Stomach (tissue), 8 donors: ENCODE measurements at regions not wholly inside any gene's neighbourhood (a gene's known extent, or its start where the extent isn't known, plus 50 kb on each side); places are given as distances from the start of the nearest gene placed in this dataset.
"Not testable (repeated sequence)": the region's sequence is repeated elsewhere in the genome, so short reads cannot be mapped to it uniquely, and the experiment has no call there.

ENCODE experiments used
- DNase-seq, 2 donors: peaks; one replicate each; pipeline versions ENCODE4 v3.0.0 to v3.0.0-alpha.2; 2013 to 2019
- H3K27ac ChIP-seq, 5 donors: fragments of 200-600 bp in 4 of 5; sonication (generic) in 4 of 5; one replicate each; pipeline ENCODE4 v1.5.1; 2013 to 2019; ENCODE audit warnings: mild to moderate bottlenecking in 1 of 5, moderate library complexity in 1 of 5
- H3K27me3 ChIP-seq, 3 donors: fragments of 200-600 bp; sonication (generic); one replicate each; pipeline ENCODE4 v1.5.1; 2017 to 2019; ENCODE audit warnings: mixed run types in 1 of 3
- H3K36me3 ChIP-seq, 4 donors: fragments of 200-600 bp; sonication (generic); 1 replicate in 3 of 4; 2 replicates in 1 of 4; pipeline ENCODE4 v1.5.1; 2016 to 2019
- H3K4me1 ChIP-seq, 4 donors: fragments of 200-600 bp; sonication (generic); one replicate each; pipeline ENCODE4 v1.5.1; 2016 to 2019
- H3K4me3 ChIP-seq, 4 donors: fragments of 200-600 bp; sonication (generic) in 3 of 4; one replicate each; pipeline ENCODE4 v1.5.1; 2016 to 2019; ENCODE audit warnings: mild to moderate bottlenecking in 1 of 4
- H3K9me3 ChIP-seq, 4 donors: fragments of 200-600 bp; sonication (generic); one replicate each; pipeline ENCODE4 v1.5.1; 2016 to 2019
- CTCF ChIP-seq, 7 experiments: fragments of 450-650 bp in 4 of 7; fragments of 200-600 bp in 3 of 7; sonication (generic) in 3 of 7; IDR thresholded peaks; one replicate each; pipeline ENCODE4 v1.5.1; 2016 to 2019; ENCODE audit warnings: antibody characterized with exemption in 7 of 7, control low read depth in 2 of 7, mild to moderate bottlenecking in 1 of 7
- EP300 ChIP-seq: sonication (generic); formaldehyde crosslinking; IDR thresholded peaks from one replicate; pipeline ENCODE4 v1.6.1; 2017; ENCODE audit warnings: antibody characterized with exemption
- POLR2A ChIP-seq, 4 donors: fragments of 450-650 bp; IDR thresholded peaks; one replicate each; pipeline ENCODE4 v1.6.1; 2016; ENCODE audit warnings: antibody characterized with exemption in 4 of 4, control low read depth in 2 of 4, mild to moderate bottlenecking in 1 of 4, moderate library complexity in 1 of 4
- POLR2AphosphoS5 ChIP-seq, 3 donors: sonication (generic); formaldehyde crosslinking; IDR thresholded peaks; one replicate each; pipeline ENCODE4 v1.6.1; 2016; ENCODE audit warnings: antibody characterized with exemption in 3 of 3
- WGBS, 5 donors: extraction: QIAGEN DNeasy Blood & Tissue Kit in 3 of 5; methylation state at CpG; one replicate each; pipeline versions ENCODE4 v1.1.5 to v1.1.7; 2013 to 2018; 5-methylcytosine and 5-hydroxymethylcytosine counted together
- intact Hi-C: fragments of 100-400 bp; cut with DNase I; formaldehyde crosslinking; loops from one replicate; pipeline ENCODE4 v1.15.1; 2023; ENCODE audit warnings: low total_unique reads
- donor health status: healthy with polysubstance abuse.
- donor health status: Bipolar disorder and iron deficiency.
- donor health status: healthy.

- peaks cover 0 to 13% (median 4%) of the 10 kb centered on the region in 4 donors for H3K4me1 ChIP-seq
- no peak for TF ChIP-seq POLR2AphosphoS5 (IDR thresholded peaks at IDR 0.05)
- no peak for TF ChIP-seq EP300
- TF ChIP-seq CTCF (IDR thresholded peaks at IDR 0.05) = no peak
- no peak for TF ChIP-seq POLR2A (IDR thresholded peaks at IDR 0.05)
- DNase-seq = no peak
- no peaks in the 10 kb centered on the region for H3K36me3 ChIP-seq
- no peak overlapping the region for H3K27ac ChIP-seq
- 78 to 89% (median 85%) methylated on average over 11 of the region's 11 CpGs for WGBS, 5 donors
- no peak overlapping the region for H3K4me3 ChIP-seq
- intact Hi-C loops = loop anchor here (10.0 kb wide), 1 partner anchor 117 kb away; a partner anchor contains a TSS
- no peaks in the 10 kb centered on the region for H3K9me3 ChIP-seq
- H3K27me3 ChIP-seq = peaks cover 0 to 20% (median 0%) of the 10 kb centered on the region in 3 donors
Measured at GRCh38 chr6:27777614-27778355, 134.4 kb downstream of the OR2B2 start.

- Histone ChIP-seq H3K9me3 (no peaks in the 10 kb centered on the region), H3K27ac (no peak overlapping the region), H3K4me3 (no peak overlapping the region), H3K4me1 (peaks cover 3 to 20% (median 9%) of the 10 kb centered on the region in 4 donors), H3K27me3 (peaks cover 0 to 20% (median 0%) of the 10 kb centered on the region in 3 donors), H3K36me3 (no peaks in the 10 kb centered on the region)
- WGBS, 5 donors = 70 to 86% (median 81%) methylated on average over 10 of the region's 10 CpGs
- intact Hi-C loops = loop anchor here (10.0 kb wide), 1 partner anchor 118 kb away; a partner anchor contains a TSS
- TF ChIP-seq POLR2A (IDR thresholded peaks at IDR 0.05) (no peak), POLR2AphosphoS5 (IDR thresholded peaks at IDR 0.05) (no peak), EP300 (no peak), CTCF (IDR thresholded peaks at IDR 0.05) (no peak)
- no peak for DNase-seq
Measured at GRCh38 chr6:27777126-27777525, 135.1 kb downstream of the OR2B2 start.

- intact Hi-C loops = loop anchor here (10.0 kb wide), 1 partner anchor 118 kb away; a partner anchor contains a TSS
- peaks cover 4 to 24% (median 11%) of the 10 kb centered on the region in 4 donors for H3K4me1 ChIP-seq
- no peak overlapping the region for H3K27ac ChIP-seq
- no peaks in the 10 kb centered on the region for H3K9me3 ChIP-seq
- no peak overlapping the region for H3K4me3 ChIP-seq
- no peaks in the 10 kb centered on the region for H3K36me3 ChIP-seq
- DNase-seq = no peak
- TF ChIP-seq POLR2A (IDR thresholded peaks at IDR 0.05) = no peak
- no peak for TF ChIP-seq POLR2AphosphoS5 (IDR thresholded peaks at IDR 0.05)
- TF ChIP-seq CTCF (IDR thresholded peaks at IDR 0.05) = no peak
- H3K27me3 ChIP-seq = peaks cover 0 to 26% (median 0%) of the 10 kb centered on the region in 3 donors
- 87 to 93% (median 90%) methylated on average over 4 of the region's 4 CpGs for WGBS, 5 donors
Measured at GRCh38 chr6:27776504-27776903, 135.7 kb downstream of the OR2B2 start.

GRCh38 chr6:27775796-27776184 is 136.4 kb downstream of the OR2B2 start:
- intact Hi-C loops = loop anchor here (10.0 kb wide), 1 partner anchor 119 kb away; a partner anchor contains a TSS
- Histone ChIP-seq H3K27me3 (peaks cover 0 to 33% (median 3%) of the 10 kb centered on the region in 3 donors), H3K27ac (no peak overlapping the region), H3K36me3 (no peaks in the 10 kb centered on the region), H3K4me3 (no peak overlapping the region), H3K4me1 (peaks cover 4 to 24% (median 11%) of the 10 kb centered on the region in 4 donors), H3K9me3 (no peaks in the 10 kb centered on the region)
- 87 to 90% (median 90%) methylated on average over 9 of the region's 9 CpGs for WGBS, 5 donors
- no peak for DNase-seq
- no peak for TF ChIP-seq POLR2AphosphoS5 (IDR thresholded peaks at IDR 0.05)
- no peak for TF ChIP-seq EP300
- no peak for TF ChIP-seq POLR2A (IDR thresholded peaks at IDR 0.05)
- no peak for TF ChIP-seq CTCF (IDR thresholded peaks at IDR 0.05)

- Histone ChIP-seq H3K4me1 (peaks cover 4 to 24% (median 11%) of the 10 kb centered on the region in 4 donors), H3K27me3 (peaks cover 0 to 38% (median 3%) of the 10 kb centered on the region in 3 donors)
- DNase-seq, H3K4me3 ChIP-seq, H3K9me3 ChIP-seq, H3K27ac ChIP-seq, H3K36me3 ChIP-seq: not testable (repeated sequence)
- intact Hi-C loops = loop anchor here (10.0 kb wide), 1 partner anchor 120 kb away; a partner anchor contains a TSS
- WGBS, 5 donors = 67 to 84% (median 74%) methylated on average over 5 of the region's 5 CpGs
Measured at GRCh38 chr6:27775138-27775795, 136.9 kb downstream of the OR2B2 start.

GRCh38 chr6:27774264-27774600 is 138.0 kb downstream of the OR2B2 start:
- not testable (repeated sequence) for H3K27ac ChIP-seq, H3K4me3 ChIP-seq, H3K36me3 ChIP-seq, H3K9me3 ChIP-seq, DNase-seq
- Histone ChIP-seq H3K4me1 (peaks cover 4 to 24% (median 11%) of the 10 kb centered on the region in 4 donors), H3K27me3 (peaks cover 0 to 49% (median 3%) of the 10 kb centered on the region in 3 donors)
- WGBS, 5 donors = 77 to 84% (median 82%) methylated on average over 8 of the region's 8 CpGs
- intact Hi-C loops = loop anchor here (10.0 kb wide), 1 partner anchor 121 kb away; a partner anchor contains a TSS
